ENCODE measurements at regions not wholly inside any gene's neighbourhood (a gene's known extent, or its start where the extent isn't known, plus 50 kb on each side); places are given as distances from the start of the nearest gene placed in this dataset.

- DNase-seq: no peak
- no peak for ATAC-seq (ENCODE audit: insufficient read depth, low read depth)
- Histone ChIP-seq H3K36me3 (ENCODE audit: insufficient read depth, low read length) (no peaks in the 10 kb centered on the region), H3K27ac (ENCODE audit: low read length) (no peak overlapping the region), H3K79me2 (ENCODE audit: insufficient read depth, low read length) (no peaks in the 10 kb centered on the region), H3K4me3 (ENCODE audit: low read depth in 1 of 2, low read length in 2 of 2) (no peak overlapping the region), H2AFZ (ENCODE audit: low read depth, low read length) (no peak overlapping the region), H3K4me1 (ENCODE audit: insufficient read depth, low read length) (no peaks in the 10 kb centered on the region), H3K9ac (ENCODE audit: low read depth, low read length) (no peak overlapping the region), H3K9me3 (ENCODE audit: insufficient read depth, low read length, severe bottlenecking) (peaks cover 3% of the 10 kb centered on the region), H4K20me1 (ENCODE audit: insufficient read depth, low read length) (no peaks in the 10 kb centered on the region), H3K4me2 (ENCODE audit: insufficient read depth, low read length) (no peak overlapping the region), H3K27me3 (ENCODE audit: insufficient read depth, low read length, poor library complexity) (no peaks in the 10 kb centered on the region)
- TF ChIP-seq CTCF (IDR thresholded peaks at IDR 0.05; ENCODE audit: borderline replicate concordance, extremely low read depth, low read length, poor library complexity, severe bottlenecking) (no peak), EZH2 (IDR thresholded peaks at IDR 0.05; ENCODE audit: borderline replicate concordance, low read depth, low read length, severe bottlenecking) (no peak)
Observed at GRCh38 chr3:160078533-160078932, 89.9 kb downstream of the IL12A start.

- no peaks in the 10 kb centered on the region for H4K20me1 ChIP-seq (ENCODE audit: insufficient read depth, low read length)
- H3K9me3 ChIP-seq (ENCODE audit: insufficient read depth, low read length, severe bottlenecking): peaks cover 3% of the 10 kb centered on the region
- H3K4me3 ChIP-seq (ENCODE audit: low read depth in 1 of 2, low read length in 2 of 2): no peak overlapping the region
- no peaks in the 10 kb centered on the region for H3K4me1 ChIP-seq (ENCODE audit: insufficient read depth, low read length)
- H3K36me3 ChIP-seq (ENCODE audit: insufficient read depth, low read length): no peaks in the 10 kb centered on the region
- no peak overlapping the region for H3K4me2 ChIP-seq (ENCODE audit: insufficient read depth, low read length)
- H3K27ac ChIP-seq (ENCODE audit: low read length): no peak overlapping the region
- DNase-seq (no peak), ATAC-seq (ENCODE audit: insufficient read depth, low read depth) (no peak)
- no peaks in the 10 kb centered on the region for H3K79me2 ChIP-seq (ENCODE audit: insufficient read depth, low read length)
- H3K9ac ChIP-seq (ENCODE audit: low read depth, low read length): no peak overlapping the region
- no peaks in the 10 kb centered on the region for H3K27me3 ChIP-seq (ENCODE audit: insufficient read depth, low read length, poor library complexity)
- TF ChIP-seq EZH2 (IDR thresholded peaks at IDR 0.05; ENCODE audit: borderline replicate concordance, low read depth, low read length, severe bottlenecking) (no peak), CTCF (IDR thresholded peaks at IDR 0.05; ENCODE audit: borderline replicate concordance, extremely low read depth, low read length, poor library complexity, severe bottlenecking) (no peak)
- no peak overlapping the region for H2AFZ ChIP-seq (ENCODE audit: low read depth, low read length)
Observed at GRCh38 chr3:160081958-160082533, 93.4 kb downstream of the IL12A start.

- Histone ChIP-seq H3K27me3 (ENCODE audit: insufficient read depth, low read length, poor library complexity) (no peaks in the 10 kb centered on the region), H3K9ac (ENCODE audit: low read depth, low read length) (no peak overlapping the region), H2AFZ (ENCODE audit: low read depth, low read length) (no peak overlapping the region), H4K20me1 (ENCODE audit: insufficient read depth, low read length) (no peaks in the 10 kb centered on the region), H3K36me3 (ENCODE audit: insufficient read depth, low read length) (no peaks in the 10 kb centered on the region), H3K4me3 (ENCODE audit: low read depth in 1 of 2, low read length in 2 of 2) (no peak overlapping the region), H3K27ac (ENCODE audit: low read length) (no peak overlapping the region), H3K4me2 (ENCODE audit: insufficient read depth, low read length) (no peak overlapping the region), H3K79me2 (ENCODE audit: insufficient read depth, low read length) (no peaks in the 10 kb centered on the region), H3K4me1 (ENCODE audit: insufficient read depth, low read length) (no peaks in the 10 kb centered on the region), H3K9me3 (ENCODE audit: insufficient read depth, low read length, severe bottlenecking) (peaks cover 3% of the 10 kb centered on the region)
- ATAC-seq (ENCODE audit: insufficient read depth, low read depth) (no peak), DNase-seq (no peak)
- TF ChIP-seq EZH2 (IDR thresholded peaks at IDR 0.05; ENCODE audit: borderline replicate concordance, low read depth, low read length, severe bottlenecking) (no peak), CTCF (IDR thresholded peaks at IDR 0.05; ENCODE audit: borderline replicate concordance, extremely low read depth, low read length, poor library complexity, severe bottlenecking) (no peak)
Observed at GRCh38 chr3:160084998-160085397, 96.4 kb downstream of the IL12A start.
